ENCODE measurements at regions not wholly inside any gene's neighbourhood (a gene's known extent, or its start where the extent isn't known, plus 50 kb on each side); places are given as distances from the start of the nearest gene placed in this dataset.

GRCh38 chr5:106574820-106575219, 1095.9 kb downstream of the EFNA5 start:
- FAIRE-seq: no peak
- DNase-seq (ENCODE audit: extremely low spot score, insufficient read length, low read depth): no peak

- FAIRE-seq (no peak), DNase-seq (ENCODE audit: extremely low spot score, insufficient read length, low read depth) (no peak)
Measured at GRCh38 chr5:106566031-106566430, 1104.7 kb downstream of the EFNA5 start.

GRCh38 chr5:106545325-106545724, 1125.4 kb downstream of the EFNA5 start:
- DNase-seq (ENCODE audit: extremely low spot score, insufficient read length, low read depth): no peak
- FAIRE-seq: no peak

- DNase-seq (ENCODE audit: extremely low spot score, insufficient read length, low read depth): no peak
Measured at GRCh38 chr5:106543330-106543729, 1127.4 kb downstream of the EFNA5 start.

GRCh38 chr5:106530150-106530549, 1140.6 kb downstream of the EFNA5 start:
- no peak for DNase-seq (ENCODE audit: extremely low spot score, insufficient read length, low read depth)
- FAIRE-seq: no peak

More at GRCh38 chr5:106543330-106543729, 1127.4 kb downstream of the EFNA5 start:
- no peak for FAIRE-seq

GRCh38 chr5:106525438-106525837, 1145.3 kb downstream of the EFNA5 start:
- DNase-seq (ENCODE audit: extremely low spot score, insufficient read length, low read depth) (no peak), FAIRE-seq (no peak)

GRCh38 chr5:106523852-106524251, 1146.9 kb downstream of the EFNA5 start:
- FAIRE-seq (no peak), DNase-seq (ENCODE audit: extremely low spot score, insufficient read length, low read depth) (no peak)

GRCh38 chr5:106522296-106522695, 1148.4 kb downstream of the EFNA5 start:
- DNase-seq (ENCODE audit: extremely low spot score, insufficient read length, low read depth) (no peak), FAIRE-seq (no peak)

- no peak for FAIRE-seq
- DNase-seq (ENCODE audit: extremely low spot score, insufficient read length, low read depth): no peak
Measured at GRCh38 chr5:106521701-106522100, 1149.0 kb downstream of the EFNA5 start.

GRCh38 chr5:106510321-106510720, 1160.4 kb downstream of the EFNA5 start:
- FAIRE-seq: no peak
- DNase-seq (ENCODE audit: extremely low spot score, insufficient read length, low read depth): no peak

- DNase-seq (ENCODE audit: extremely low spot score, insufficient read length, low read depth) (no peak), FAIRE-seq (no peak)
Measured at GRCh38 chr5:106508894-106509293, 1161.8 kb downstream of the EFNA5 start.

- DNase-seq (ENCODE audit: extremely low spot score, insufficient read length, low read depth) (no peak), FAIRE-seq (no peak)
Measured at GRCh38 chr5:106493910-106494309, 1176.8 kb downstream of the EFNA5 start.

- no peak for FAIRE-seq
- no peak for DNase-seq (ENCODE audit: extremely low spot score, insufficient read length, low read depth)
Measured at GRCh38 chr5:106489004-106489403, 1181.7 kb downstream of the EFNA5 start.

GRCh38 chr5:106488407-106488806, 1182.3 kb downstream of the EFNA5 start:
- FAIRE-seq: no peak

GRCh38 chr5:106481374-106481773, 1189.4 kb downstream of the EFNA5 start:
- no peak for FAIRE-seq
- DNase-seq (ENCODE audit: extremely low spot score, insufficient read length, low read depth): no peak

More at GRCh38 chr5:106488407-106488806, 1182.3 kb downstream of the EFNA5 start:
- DNase-seq (ENCODE audit: extremely low spot score, insufficient read length, low read depth): no peak

GRCh38 chr5:106476630-106477029, 1194.1 kb downstream of the EFNA5 start:
- FAIRE-seq (no peak), DNase-seq (ENCODE audit: extremely low spot score, insufficient read length, low read depth) (no peak)

GRCh38 chr5:106474066-106474465, 1196.7 kb downstream of the EFNA5 start:
- FAIRE-seq: no peak
- DNase-seq (ENCODE audit: extremely low spot score, insufficient read length, low read depth): no peak

- FAIRE-seq: no peak
Measured at GRCh38 chr5:106459541-106459940, 1211.2 kb downstream of the EFNA5 start.

GRCh38 chr5:106454651-106455415, 1215.9 kb downstream of the EFNA5 start:
- DNase-seq (ENCODE audit: extremely low spot score, insufficient read length, low read depth): no peak
- FAIRE-seq: no peak

More at GRCh38 chr5:106459541-106459940, 1211.2 kb downstream of the EFNA5 start:
- DNase-seq (ENCODE audit: extremely low spot score, insufficient read length, low read depth): no peak

GRCh38 chr5:106454050-106454449, 1216.7 kb downstream of the EFNA5 start:
- no peak for DNase-seq (ENCODE audit: extremely low spot score, insufficient read length, low read depth)
- no peak for FAIRE-seq

GRCh38 chr5:106451998-106452397, 1218.7 kb downstream of the EFNA5 start:
- DNase-seq (ENCODE audit: extremely low spot score, insufficient read length, low read depth): no peak
- FAIRE-seq: no peak

- FAIRE-seq (no peak), DNase-seq (ENCODE audit: extremely low spot score, insufficient read length, low read depth) (no peak)
Measured at GRCh38 chr5:106443746-106444145, 1227.0 kb downstream of the EFNA5 start.
